Testis (tissue), 2 donors: ENCODE measurements at regions not wholly inside any gene's neighbourhood (a gene's known extent, or its start where the extent isn't known, plus 50 kb on each side); places are given as distances from the start of the nearest gene placed in this dataset.

ENCODE experiments used
- POLR2A ChIP-seq: fragments of 450-650 bp; IDR thresholded peaks from one replicate; pipeline ENCODE4 v1.6.1; 2017; ENCODE audit warnings: antibody characterized with exemption, mild to moderate bottlenecking, moderate library complexity
- TF ChIP-seq, protein P1 (sequence below), 3 experiments: fragments of 450-650 bp in 2 of 3; fragments of 200-600 bp in 1 of 3; sonication (generic) in 1 of 3; IDR thresholded peaks; one replicate each; pipeline ENCODE4 v1.5.1; 2016 to 2019; ENCODE audit warnings: antibody characterized with exemption in 3 of 3, mild to moderate bottlenecking in 2 of 3, moderate library complexity in 1 of 3

DNA sequence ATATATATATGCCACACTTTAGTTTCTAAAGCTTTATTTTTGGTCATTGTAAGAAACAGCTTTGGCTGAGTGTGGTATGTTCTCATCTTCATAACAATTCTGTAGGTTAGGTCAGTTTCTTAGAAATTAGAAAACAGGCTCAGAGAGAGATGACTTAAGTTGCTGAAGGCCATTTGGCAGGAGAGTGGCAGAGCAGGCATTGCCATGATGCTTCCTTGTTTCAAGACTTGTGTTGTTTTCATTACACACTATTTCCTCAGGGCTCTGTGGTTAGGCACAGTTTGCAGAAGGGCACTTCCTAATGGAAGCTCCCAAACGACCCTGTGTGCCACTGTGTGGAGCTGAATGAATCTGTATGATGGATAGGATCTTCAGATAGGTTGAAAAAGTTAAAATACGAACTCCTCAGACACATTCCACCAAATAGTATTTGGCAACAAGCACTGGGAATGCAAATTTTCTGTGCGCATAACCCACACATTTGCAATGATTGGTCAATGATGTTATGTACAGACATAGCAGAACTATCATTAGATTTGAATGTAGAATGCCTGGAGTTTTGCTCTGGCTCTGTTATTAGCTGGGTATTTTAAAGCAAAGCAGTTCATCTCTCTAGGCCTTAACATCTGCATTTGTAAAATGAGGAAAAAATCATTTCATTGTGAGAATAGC is 274.3 kb upstream of the HS3ST1 start:
- TF ChIP-seq, protein P1, sequence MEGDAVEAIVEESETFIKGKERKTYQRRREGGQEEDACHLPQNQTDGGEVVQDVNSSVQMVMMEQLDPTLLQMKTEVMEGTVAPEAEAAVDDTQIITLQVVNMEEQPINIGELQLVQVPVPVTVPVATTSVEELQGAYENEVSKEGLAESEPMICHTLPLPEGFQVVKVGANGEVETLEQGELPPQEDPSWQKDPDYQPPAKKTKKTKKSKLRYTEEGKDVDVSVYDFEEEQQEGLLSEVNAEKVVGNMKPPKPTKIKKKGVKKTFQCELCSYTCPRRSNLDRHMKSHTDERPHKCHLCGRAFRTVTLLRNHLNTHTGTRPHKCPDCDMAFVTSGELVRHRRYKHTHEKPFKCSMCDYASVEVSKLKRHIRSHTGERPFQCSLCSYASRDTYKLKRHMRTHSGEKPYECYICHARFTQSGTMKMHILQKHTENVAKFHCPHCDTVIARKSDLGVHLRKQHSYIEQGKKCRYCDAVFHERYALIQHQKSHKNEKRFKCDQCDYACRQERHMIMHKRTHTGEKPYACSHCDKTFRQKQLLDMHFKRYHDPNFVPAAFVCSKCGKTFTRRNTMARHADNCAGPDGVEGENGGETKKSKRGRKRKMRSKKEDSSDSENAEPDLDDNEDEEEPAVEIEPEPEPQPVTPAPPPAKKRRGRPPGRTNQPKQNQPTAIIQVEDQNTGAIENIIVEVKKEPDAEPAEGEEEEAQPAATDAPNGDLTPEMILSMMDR (IDR thresholded peaks at IDR 0.05): no peak
- no peak for TF ChIP-seq POLR2A
